ENCODE measurements at regions not wholly inside any gene's neighbourhood (a gene's known extent, or its start where the extent isn't known, plus 50 kb on each side); places are given as distances from the start of the nearest gene placed in this dataset.

GRCh38 chr3:82364827-82365226 is 603.4 kb upstream of the GBE1 start:
- no peak for ATAC-seq (ENCODE audit: low FRiP score)
- no peak for TF ChIP-seq CTCF (IDR thresholded peaks at IDR 0.05)

GRCh38 chr3:82363131-82363530 is 601.7 kb upstream of the GBE1 start:
- DNase-seq (ENCODE audit: low spot score) (no peak), ATAC-seq (ENCODE audit: low FRiP score) (no peak)
- no peak for TF ChIP-seq CTCF (IDR thresholded peaks at IDR 0.05)

More at GRCh38 chr3:82364827-82365226, 603.4 kb upstream of the GBE1 start:
- DNase-seq (ENCODE audit: low spot score), result no peak

- no peak for DNase-seq (ENCODE audit: low spot score)
- ATAC-seq (ENCODE audit: low FRiP score), result no peak
- TF ChIP-seq CTCF (IDR thresholded peaks at IDR 0.05), result no peak
These were observed 593.8 kb upstream of the GBE1 start for GRCh38 chr3:82355228-82355627.

- no peak for TF ChIP-seq CTCF (IDR thresholded peaks at IDR 0.05)
- no peak for DNase-seq (ENCODE audit: low spot score)
- ATAC-seq (ENCODE audit: low FRiP score), result no peak
These were observed 592.8 kb upstream of the GBE1 start for GRCh38 chr3:82354228-82354627.

GRCh38 chr3:82353306-82354171 is 592.1 kb upstream of the GBE1 start:
- no peak for TF ChIP-seq CTCF (IDR thresholded peaks at IDR 0.05)
- no peak for ATAC-seq (ENCODE audit: low FRiP score)
- no peak for DNase-seq (ENCODE audit: low spot score)

- no peak for ATAC-seq (ENCODE audit: low FRiP score)
These were observed 586.1 kb upstream of the GBE1 start for GRCh38 chr3:82347585-82347984.

More at GRCh38 chr3:82347585-82347984, 586.1 kb upstream of the GBE1 start:
- no peak for DNase-seq (ENCODE audit: low spot score)
- no peak for TF ChIP-seq CTCF (IDR thresholded peaks at IDR 0.05)
